Neural cell (in vitro differentiated cells): ENCODE measurements at regions not wholly inside any gene's neighbourhood (a gene's known extent, or its start where the extent isn't known, plus 50 kb on each side); places are given as distances from the start of the nearest gene placed in this dataset.

Experiments
- EP300 ChIP-seq: fragments of 450-650 bp; conservative IDR thresholded peaks from 2 replicates; pipeline ENCODE4 v1.6.1; 2014; ENCODE audit warnings: antibody characterized with exemption, mild to moderate bottlenecking, moderate library complexity; ENCODE audit not compliant: poor library complexity, severe bottlenecking
- POLR2AphosphoS5 ChIP-seq: IDR thresholded peaks from 2 replicates; pipeline ENCODE4 v1.6.1; 2012
- TAF1 ChIP-seq: IDR thresholded peaks from 2 replicates; pipeline ENCODE4 v1.6.1; 2012; ENCODE audit warnings: low read depth
- TF ChIP-seq, protein P1 (sequence below): fragments of 450-650 bp; IDR thresholded peaks from 2 replicates; pipeline ENCODE4 v1.5.1; 2014; ENCODE audit warnings: antibody characterized with exemption, mild to moderate bottlenecking, moderate library complexity; ENCODE audit not compliant: poor library complexity, severe bottlenecking

DNA sequence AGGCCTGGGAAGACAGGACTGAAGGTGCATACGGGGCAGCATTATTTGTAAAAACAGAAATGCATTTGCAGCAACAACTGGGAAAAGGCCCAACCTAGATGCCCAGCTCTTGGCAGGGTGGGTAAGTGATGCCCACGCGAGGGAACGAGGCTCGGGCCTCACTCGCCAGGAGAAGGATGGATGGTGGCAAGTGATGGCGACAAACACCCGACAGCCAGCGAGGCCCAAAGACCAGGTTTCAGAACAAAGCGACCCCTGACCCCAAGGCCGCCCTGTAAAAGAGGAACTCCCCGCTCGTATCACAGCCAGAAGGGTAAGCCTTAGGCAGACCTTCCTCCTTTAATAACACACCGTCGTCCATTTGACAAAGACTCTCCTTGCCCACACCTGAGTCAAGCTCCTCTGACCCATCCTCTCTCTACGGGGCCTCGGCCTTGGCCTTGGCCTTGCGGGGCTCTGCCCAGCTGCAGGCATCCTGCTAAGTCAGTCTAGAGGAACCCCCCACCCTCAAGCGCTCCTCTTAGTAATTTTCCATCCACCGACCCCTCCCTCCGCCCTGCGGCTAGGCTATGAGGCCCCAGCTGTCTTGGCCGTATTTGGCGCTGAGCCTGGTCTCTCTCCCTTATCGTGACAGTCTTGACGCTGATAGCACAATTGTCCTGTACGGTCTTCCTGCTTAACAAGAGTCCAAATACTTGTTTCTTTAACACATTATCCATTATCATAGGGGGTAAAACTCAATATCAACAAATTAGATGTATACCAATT, 80.2 kb downstream of the NCOR2 start:
- TF ChIP-seq, protein P1, sequence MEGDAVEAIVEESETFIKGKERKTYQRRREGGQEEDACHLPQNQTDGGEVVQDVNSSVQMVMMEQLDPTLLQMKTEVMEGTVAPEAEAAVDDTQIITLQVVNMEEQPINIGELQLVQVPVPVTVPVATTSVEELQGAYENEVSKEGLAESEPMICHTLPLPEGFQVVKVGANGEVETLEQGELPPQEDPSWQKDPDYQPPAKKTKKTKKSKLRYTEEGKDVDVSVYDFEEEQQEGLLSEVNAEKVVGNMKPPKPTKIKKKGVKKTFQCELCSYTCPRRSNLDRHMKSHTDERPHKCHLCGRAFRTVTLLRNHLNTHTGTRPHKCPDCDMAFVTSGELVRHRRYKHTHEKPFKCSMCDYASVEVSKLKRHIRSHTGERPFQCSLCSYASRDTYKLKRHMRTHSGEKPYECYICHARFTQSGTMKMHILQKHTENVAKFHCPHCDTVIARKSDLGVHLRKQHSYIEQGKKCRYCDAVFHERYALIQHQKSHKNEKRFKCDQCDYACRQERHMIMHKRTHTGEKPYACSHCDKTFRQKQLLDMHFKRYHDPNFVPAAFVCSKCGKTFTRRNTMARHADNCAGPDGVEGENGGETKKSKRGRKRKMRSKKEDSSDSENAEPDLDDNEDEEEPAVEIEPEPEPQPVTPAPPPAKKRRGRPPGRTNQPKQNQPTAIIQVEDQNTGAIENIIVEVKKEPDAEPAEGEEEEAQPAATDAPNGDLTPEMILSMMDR: no peak
- TF ChIP-seq TAF1: no peak
- no peak for TF ChIP-seq POLR2AphosphoS5
- no peak for TF ChIP-seq EP300
